GM12872 (cell line): ENCODE measurements at regions not wholly inside any gene's neighbourhood (a gene's known extent, or its start where the extent isn't known, plus 50 kb on each side); places are given as distances from the start of the nearest gene placed in this dataset.

ENCODE experiments used
- CTCF ChIP-seq: IDR thresholded peaks from 3 replicates; pipeline ENCODE4 v1.5.1; 2011; ENCODE audit warnings: low read depth, mild to moderate bottlenecking, low read length, moderate library complexity; ENCODE audit not compliant: insufficient read depth

DNA sequence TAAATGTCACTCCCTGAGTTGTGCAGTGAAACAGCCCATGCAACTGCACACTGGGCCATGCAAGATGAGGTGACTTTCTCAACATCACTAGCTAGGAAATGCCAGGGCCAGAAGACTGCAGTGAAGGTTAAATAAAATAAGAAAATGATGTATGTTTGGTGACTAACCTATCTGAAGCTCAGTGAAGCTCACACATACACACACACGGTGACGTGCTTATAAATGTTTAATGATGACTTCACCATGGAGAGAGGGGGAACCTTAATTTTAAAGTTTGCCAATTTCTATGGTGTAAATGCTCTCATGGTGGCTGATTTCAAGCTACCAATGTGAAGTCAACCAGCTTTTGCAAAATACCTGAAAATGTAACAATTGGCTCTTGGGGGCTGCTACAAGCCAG is 166.4 kb downstream of the MAF start:
- no peak for TF ChIP-seq CTCF

GRCh38 chr16:79431923-79432322 is 168.6 kb downstream of the MAF start:
- no peak for TF ChIP-seq CTCF

- no peak for TF ChIP-seq CTCF
These were observed 170.3 kb downstream of the MAF start for GRCh38 chr16:79430191-79430678.

DNA sequence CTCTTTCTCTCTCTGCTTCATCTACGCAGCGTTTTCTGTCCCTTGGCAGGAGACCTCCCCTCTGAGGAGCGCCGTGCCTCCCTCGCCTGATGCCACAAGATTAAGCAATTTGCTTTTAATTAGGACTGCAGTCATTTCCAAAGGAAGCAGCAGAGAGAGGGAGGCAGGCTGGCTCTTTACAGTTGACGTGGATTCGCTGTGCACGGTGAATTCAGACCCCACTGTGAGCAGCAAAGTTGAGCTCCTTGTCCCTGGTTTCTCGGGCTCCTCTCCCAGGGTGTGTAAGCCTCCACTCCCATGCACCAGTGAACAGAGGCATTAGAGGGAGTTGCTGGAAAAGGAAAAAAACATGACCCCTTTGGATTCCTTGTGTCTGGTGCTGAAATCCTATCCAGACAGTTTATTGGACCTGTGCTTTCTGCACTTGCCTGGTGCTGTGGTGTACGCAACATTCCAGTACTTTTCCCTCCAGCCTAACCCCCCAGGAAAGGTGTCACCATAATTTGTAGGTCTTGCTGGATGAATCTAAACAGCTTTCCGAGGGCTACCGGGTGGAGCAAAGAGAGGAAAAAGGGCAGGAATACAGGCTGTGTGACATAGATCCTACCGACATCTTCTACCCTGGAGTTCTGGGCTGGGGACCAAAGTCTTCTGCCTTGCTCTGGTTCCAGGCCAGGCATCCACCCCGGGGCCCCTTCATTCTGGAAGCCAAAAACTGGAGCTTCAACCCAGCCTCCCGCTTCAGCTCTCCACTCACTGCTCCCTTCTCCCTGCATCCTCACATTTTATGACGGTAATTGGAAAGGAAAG is 171.0 kb downstream of the MAF start:
- TF ChIP-seq CTCF, result no peak

GRCh38 chr16:79426663-79427062 is 173.9 kb downstream of the MAF start:
- no peak for TF ChIP-seq CTCF

GRCh38 chr16:79422064-79422463 is 178.5 kb downstream of the MAF start:
- no peak for TF ChIP-seq CTCF

DNA sequence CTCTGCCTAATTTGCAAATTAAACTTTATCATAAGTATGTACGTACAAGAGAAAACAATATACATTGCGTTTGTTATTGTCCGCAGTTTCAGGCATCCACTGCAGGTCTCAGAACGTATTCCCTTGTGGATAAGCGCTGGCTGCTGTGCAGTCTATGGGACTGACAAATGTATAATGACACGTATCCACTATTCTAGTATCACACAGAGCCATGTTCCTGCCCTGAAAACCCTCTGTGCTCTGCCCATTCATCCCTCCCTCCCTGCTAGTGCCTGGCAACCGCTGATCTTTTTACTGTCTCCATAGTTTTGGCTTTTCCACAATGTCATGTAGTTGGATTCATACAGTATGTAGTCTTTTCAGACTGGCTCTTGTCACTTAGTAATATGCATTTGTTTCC is 179.4 kb downstream of the MAF start:
- no peak for TF ChIP-seq CTCF
